ENCODE measurements at regions not wholly inside any gene's neighbourhood (a gene's known extent, or its start where the extent isn't known, plus 50 kb on each side); places are given as distances from the start of the nearest gene placed in this dataset.

- CTCF ChIA-PET = no interaction called here
- H3K9me3 ChIP-seq (ENCODE audit: insufficient read depth, low read depth) = no peaks in the 10 kb centered on the region
- no TSS peak for BruUV-seq (replicated peaks)
- no peak overlapping the region for H3K4me2 ChIP-seq
- intact Hi-C loops (cut with micrococcal nuclease; ENCODE audit: unreplicated experiment) = no loop called here
- no peaks in the 10 kb centered on the region for H3K9me2 ChIP-seq (ENCODE audit: insufficient read depth)
- no peak overlapping the region for H3K4me3 ChIP-seq
- DNase-seq = no peak
- POLR2A ChIA-PET (ENCODE audit: unreplicated experiment) = no interaction called here
- no peaks in the 10 kb centered on the region for H3K36me3 ChIP-seq (ENCODE audit: low read depth)
- TF ChIP-seq, protein P1, sequence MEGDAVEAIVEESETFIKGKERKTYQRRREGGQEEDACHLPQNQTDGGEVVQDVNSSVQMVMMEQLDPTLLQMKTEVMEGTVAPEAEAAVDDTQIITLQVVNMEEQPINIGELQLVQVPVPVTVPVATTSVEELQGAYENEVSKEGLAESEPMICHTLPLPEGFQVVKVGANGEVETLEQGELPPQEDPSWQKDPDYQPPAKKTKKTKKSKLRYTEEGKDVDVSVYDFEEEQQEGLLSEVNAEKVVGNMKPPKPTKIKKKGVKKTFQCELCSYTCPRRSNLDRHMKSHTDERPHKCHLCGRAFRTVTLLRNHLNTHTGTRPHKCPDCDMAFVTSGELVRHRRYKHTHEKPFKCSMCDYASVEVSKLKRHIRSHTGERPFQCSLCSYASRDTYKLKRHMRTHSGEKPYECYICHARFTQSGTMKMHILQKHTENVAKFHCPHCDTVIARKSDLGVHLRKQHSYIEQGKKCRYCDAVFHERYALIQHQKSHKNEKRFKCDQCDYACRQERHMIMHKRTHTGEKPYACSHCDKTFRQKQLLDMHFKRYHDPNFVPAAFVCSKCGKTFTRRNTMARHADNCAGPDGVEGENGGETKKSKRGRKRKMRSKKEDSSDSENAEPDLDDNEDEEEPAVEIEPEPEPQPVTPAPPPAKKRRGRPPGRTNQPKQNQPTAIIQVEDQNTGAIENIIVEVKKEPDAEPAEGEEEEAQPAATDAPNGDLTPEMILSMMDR (conservative IDR thresholded peaks at IDR 0.05) = no peak
- TF ChIP-seq EZH2 (IDR thresholded peaks at IDR 0.05; ENCODE audit: low read depth) = no peak
- H3F3A ChIP-seq (ENCODE audit: insufficient read depth, low read depth) = no peaks in the 10 kb centered on the region
- no peak overlapping the region for H3K27ac ChIP-seq
- no peaks in the 10 kb centered on the region for H3K4me1 ChIP-seq (replicated peaks; ENCODE audit: insufficient read depth)
- no peaks in the 10 kb centered on the region for H3K79me2 ChIP-seq (ENCODE audit: low read depth)
- H3K27me3 ChIP-seq (ENCODE audit: insufficient read depth, low read depth) = no peaks in the 10 kb centered on the region
- H2AFZ ChIP-seq = no peak overlapping the region
- peaks cover 10% of the 10 kb centered on the region for H4K20me1 ChIP-seq (ENCODE audit: insufficient read depth)
These were observed 333.1 kb downstream of the CTTN start for GRCh38 chr11:70731271-70732022.

GRCh38 chr11:70732023-70732880 is 333.9 kb downstream of the CTTN start:
- Histone ChIP-seq H2AFZ (no peak overlapping the region), H3K4me2 (no peak overlapping the region), H3K79me2 (ENCODE audit: low read depth) (no peaks in the 10 kb centered on the region), H3F3A (ENCODE audit: insufficient read depth, low read depth) (no peaks in the 10 kb centered on the region), H3K27me3 (ENCODE audit: insufficient read depth, low read depth) (no peaks in the 10 kb centered on the region), H3K9me3 (ENCODE audit: insufficient read depth, low read depth) (no peaks in the 10 kb centered on the region), H3K27ac (no peak overlapping the region), H3K4me3 (no peak overlapping the region), H3K9me2 (ENCODE audit: insufficient read depth) (no peaks in the 10 kb centered on the region), H3K4me1 (replicated peaks; ENCODE audit: insufficient read depth) (no peaks in the 10 kb centered on the region), H3K36me3 (ENCODE audit: low read depth) (no peaks in the 10 kb centered on the region), H4K20me1 (ENCODE audit: insufficient read depth) (peaks cover 10% of the 10 kb centered on the region)
- ChIA-PET CTCF (no interaction called here), POLR2A (ENCODE audit: unreplicated experiment) (no interaction called here)
- no peak for TF ChIP-seq EZH2 (IDR thresholded peaks at IDR 0.05; ENCODE audit: low read depth)
- TF ChIP-seq, protein P1 (conservative IDR thresholded peaks at IDR 0.05) = no peak
- DNase-seq = no peak
- intact Hi-C loops (cut with micrococcal nuclease; ENCODE audit: unreplicated experiment) = no loop called here
- no TSS peak for BruUV-seq (replicated peaks)

DNA sequence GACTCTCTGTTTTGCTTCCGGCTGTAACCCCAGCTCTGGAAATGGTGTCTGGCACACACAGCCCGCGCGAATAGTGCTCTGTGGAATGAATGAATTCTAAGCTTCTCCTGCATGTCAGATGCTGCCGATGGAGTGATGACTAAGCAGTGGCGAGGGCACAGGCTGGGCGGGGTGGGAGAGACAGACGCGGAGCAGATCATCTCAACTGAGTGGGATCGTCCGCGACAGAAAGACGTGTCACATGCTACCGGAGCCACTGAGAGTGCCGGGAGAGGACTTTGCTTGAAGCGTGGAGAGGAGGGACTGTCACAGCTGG is 334.5 kb downstream of the CTTN start:
- Histone ChIP-seq H3K27ac (no peak overlapping the region), H2AFZ (no peak overlapping the region), H3F3A (ENCODE audit: insufficient read depth, low read depth) (no peaks in the 10 kb centered on the region), H3K4me3 (no peak overlapping the region), H3K4me1 (replicated peaks; ENCODE audit: insufficient read depth) (no peaks in the 10 kb centered on the region), H3K27me3 (ENCODE audit: insufficient read depth, low read depth) (no peaks in the 10 kb centered on the region), H3K4me2 (no peak overlapping the region), H3K79me2 (ENCODE audit: low read depth) (no peaks in the 10 kb centered on the region), H3K36me3 (ENCODE audit: low read depth) (no peaks in the 10 kb centered on the region), H4K20me1 (ENCODE audit: insufficient read depth) (peaks cover 10% of the 10 kb centered on the region), H3K9me3 (ENCODE audit: insufficient read depth, low read depth) (no peaks in the 10 kb centered on the region), H3K9me2 (ENCODE audit: insufficient read depth) (no peaks in the 10 kb centered on the region)
- ChIA-PET POLR2A (ENCODE audit: unreplicated experiment) (no interaction called here), CTCF (no interaction called here)
- BruUV-seq (replicated peaks) = no TSS peak
- DNase-seq = no peak
- TF ChIP-seq EZH2 (IDR thresholded peaks at IDR 0.05; ENCODE audit: low read depth) = no peak
- TF ChIP-seq, protein P1 (conservative IDR thresholded peaks at IDR 0.05) = no peak
- intact Hi-C loops (cut with micrococcal nuclease; ENCODE audit: unreplicated experiment) = no loop called here
